H9 (cell line): ENCODE measurements at regions not wholly inside any gene's neighbourhood (a gene's known extent, or its start where the extent isn't known, plus 50 kb on each side); places are given as distances from the start of the nearest gene placed in this dataset.

Experiments
- DNase-seq: peaks from one replicate; pipeline ENCODE4 v3.0.0-alpha.2; 2017
- H2AFZ ChIP-seq: one replicate; pipeline ENCODE4 v1.6.1; 2013; ENCODE audit warnings: mild to moderate bottlenecking, low read length, control low read depth, moderate library complexity
- H2AK5ac ChIP-seq: 2 replicates; pipeline ENCODE4 v1.6.1; 2013; ENCODE audit warnings: low read length, control low read depth, mixed read lengths; ENCODE audit not compliant: insufficient read length
- H2BK120ac ChIP-seq: one replicate; pipeline ENCODE4 v1.6.1; 2013; ENCODE audit warnings: low read depth, mild to moderate bottlenecking, low read length, control low read depth, inconsistent platforms; ENCODE audit not compliant: poor library complexity, severe bottlenecking
- H2BK12ac ChIP-seq: 2 replicates; pipeline ENCODE4 v1.6.1; 2013; ENCODE audit warnings: low read length, control low read depth, mixed read lengths, low read depth; ENCODE audit not compliant: insufficient read length
- H2BK15ac ChIP-seq: 2 replicates; pipeline ENCODE4 v1.6.1; 2013; ENCODE audit warnings: low read depth, low read length, control low read depth
- H2BK20ac ChIP-seq: one replicate; pipeline ENCODE4 v1.6.1; 2013; ENCODE audit warnings: low read depth, mild to moderate bottlenecking, low read length, control low read depth, inconsistent platforms; ENCODE audit not compliant: poor library complexity, severe bottlenecking
- H2BK5ac ChIP-seq: 2 replicates; pipeline ENCODE4 v1.6.1; 2013; ENCODE audit warnings: low read length, control low read depth, mixed read lengths; ENCODE audit not compliant: insufficient read length
- H3K14ac ChIP-seq: 2 replicates; pipeline ENCODE4 v1.6.1; 2013; ENCODE audit warnings: low read length, control low read depth; ENCODE audit not compliant: insufficient read depth
- H3K18ac ChIP-seq: 2 replicates; pipeline ENCODE4 v1.6.1; 2013; ENCODE audit warnings: low read depth, mild to moderate bottlenecking, mixed read lengths, low read length, control low read depth; ENCODE audit not compliant: insufficient read length
- H3K23ac ChIP-seq: 2 replicates; pipeline ENCODE4 v1.6.1; 2013; ENCODE audit warnings: low read length, control low read depth, mixed read lengths, low read depth; ENCODE audit not compliant: insufficient read length
- H3K23me2 ChIP-seq: 2 replicates; pipeline ENCODE4 v1.6.1; 2013; ENCODE audit warnings: low read depth, mild to moderate bottlenecking, mixed read lengths, low read length, control low read depth; ENCODE audit not compliant: insufficient read length, poor library complexity, severe bottlenecking
- H3K27ac ChIP-seq: 2 replicates; pipeline ENCODE4 v1.5.1; 2013; ENCODE audit warnings: low read length, control low read depth, mixed read lengths, low read depth; ENCODE audit not compliant: insufficient read length
- H3K27me3 ChIP-seq: 2 replicates; pipeline ENCODE4 v1.6.1; 2013; ENCODE audit warnings: low read length, control low read depth, inconsistent platforms; ENCODE audit not compliant: insufficient read depth
- H3K4ac ChIP-seq: 2 replicates; pipeline ENCODE4 v1.6.1; 2013; ENCODE audit warnings: low read depth, mild to moderate bottlenecking, control low read depth, inconsistent platforms, low read length, moderate library complexity
- H3K4me1 ChIP-seq: 2 replicates; pipeline ENCODE4 v1.6.1; 2013; ENCODE audit warnings: low read length, control low read depth, inconsistent platforms; ENCODE audit not compliant: insufficient read depth
- H3K4me2 ChIP-seq: 2 replicates; pipeline ENCODE4 v1.6.1; 2013; ENCODE audit warnings: low read length, control low read depth, mixed read lengths; ENCODE audit not compliant: insufficient read length, insufficient read depth
- H3K56ac ChIP-seq: 2 replicates; pipeline ENCODE4 v1.6.1; 2013; ENCODE audit warnings: low read depth, mild to moderate bottlenecking, mixed read lengths, low read length, control low read depth; ENCODE audit not compliant: insufficient read length
- H3K79me1 ChIP-seq: 2 replicates; pipeline ENCODE4 v1.6.1; 2013; ENCODE audit warnings: low read depth, mild to moderate bottlenecking, moderate library complexity, low read length, control low read depth, inconsistent platforms; ENCODE audit not compliant: insufficient read depth, poor library complexity, severe bottlenecking
- H3K79me2 ChIP-seq: 2 replicates; pipeline ENCODE4 v1.6.1; 2013; ENCODE audit warnings: low read length, control low read depth, inconsistent platforms; ENCODE audit not compliant: insufficient read depth
- H3K9ac ChIP-seq: 2 replicates; pipeline ENCODE4 v1.6.1; 2013; ENCODE audit warnings: low read length, control low read depth, mixed read lengths; ENCODE audit not compliant: insufficient read length; ENCODE audit errors: extremely low read depth
- H3K9me3 ChIP-seq: one replicate; pipeline ENCODE4 v1.6.1; 2013; ENCODE audit warnings: low read depth, low read length, inconsistent platforms; ENCODE audit not compliant: control insufficient read depth
- H3T11ph ChIP-seq: one replicate; pipeline ENCODE4 v1.6.1; 2013; ENCODE audit warnings: mild to moderate bottlenecking, low read length, control low read depth, inconsistent platforms
- H4K20me1 ChIP-seq: one replicate; pipeline ENCODE4 v1.6.1; 2013; ENCODE audit not compliant: control insufficient read depth, insufficient read length, insufficient read depth
- H4K5ac ChIP-seq: 2 replicates; pipeline ENCODE4 v1.6.1; 2013; ENCODE audit warnings: low read depth, mild to moderate bottlenecking, mixed read lengths, low read length, control low read depth; ENCODE audit not compliant: insufficient read length
- H4K8ac ChIP-seq: replicated peaks from 2 replicates; pipeline ENCODE4 v1.6.1; 2013; ENCODE audit warnings: low read length, control low read depth, mixed read lengths, low read depth; ENCODE audit not compliant: insufficient read length
- H4K91ac ChIP-seq: 2 replicates; pipeline ENCODE4 v1.6.1; 2013; ENCODE audit warnings: low read depth, mild to moderate bottlenecking, moderate library complexity, mixed read lengths, low read length, control low read depth; ENCODE audit not compliant: insufficient read length
- H3K27ac Mint-ChIP-seq, 3 experiments: 2 replicates in 2 of 3; 3 replicates in 1 of 3; pipeline ENCODE4 v1.8.0; 2020 to 2021; ENCODE audit warnings: mixed read lengths in 3 of 3, mild to moderate bottlenecking in 1 of 3, moderate library complexity in 1 of 3
- H3K27me3 Mint-ChIP-seq: 2 replicates; pipeline ENCODE4 v1.8.0; 2021; ENCODE audit warnings: low read depth, mild to moderate bottlenecking, moderate library complexity, mixed read lengths
- H3K36me3 Mint-ChIP-seq, 3 experiments: 2 replicates in 2 of 3; 3 replicates in 1 of 3; pipeline ENCODE4 v1.8.0; 2020 to 2021; ENCODE audit warnings: low read depth in 3 of 3, mixed read lengths in 3 of 3; ENCODE audit not compliant: insufficient read depth in 1 of 3
- H3K4me1 Mint-ChIP-seq, 2 experiments: 2 replicates each; pipeline ENCODE4 v1.8.0; 2020; ENCODE audit warnings: mixed read lengths in 2 of 2
- H3K4me3 Mint-ChIP-seq, 2 experiments: 2 replicates in 1 of 2; 3 replicates in 1 of 2; pipeline ENCODE4 v1.8.0; 2020 to 2021; ENCODE audit warnings: mild to moderate bottlenecking in 2 of 2, mixed read lengths in 2 of 2, moderate library complexity in 1 of 2
- H3K9me3 Mint-ChIP-seq, 2 experiments: 2 replicates in 1 of 2; 3 replicates in 1 of 2; pipeline ENCODE4 v1.8.0; 2020; ENCODE audit warnings: mild to moderate bottlenecking in 2 of 2, mixed read lengths in 2 of 2, moderate library complexity in 1 of 2
- WGBS: extraction: QIAGEN DNeasy Blood & Tissue Kit; methylation state at CpG from one replicate; pipeline ENCODE4 v1.1.7; 2013; ENCODE audit warnings: missing lambda C conversion rate, low lambda C conversion rate, mixed read lengths; ENCODE audit not compliant: insufficient read length; ENCODE audit errors: extremely low coverage; 5-methylcytosine and 5-hydroxymethylcytosine counted together
- TF ChIP-seq, protein P1 (sequence below): fragments of 200-600 bp; sonication (generic); conservative IDR thresholded peaks from 3 replicates; pipeline ENCODE4 v1.8.0; 2021; ENCODE audit warnings: antibody characterized with exemption, mild to moderate bottlenecking

GRCh38 chr2:21804151-21804550 is 680.4 kb downstream of the TDRD15 start:
- H4K5ac ChIP-seq = no peak overlapping the region
- no peak overlapping the region for H3K14ac ChIP-seq
- H3K18ac ChIP-seq = no peak overlapping the region
- no peak overlapping the region for H3K27ac Mint-ChIP-seq
- H3K9me3 Mint-ChIP-seq = no peaks in the 10 kb centered on the region
- no peak overlapping the region for H3K9ac ChIP-seq
- no peaks in the 10 kb centered on the region for H4K20me1 ChIP-seq
- TF ChIP-seq, protein P1, sequence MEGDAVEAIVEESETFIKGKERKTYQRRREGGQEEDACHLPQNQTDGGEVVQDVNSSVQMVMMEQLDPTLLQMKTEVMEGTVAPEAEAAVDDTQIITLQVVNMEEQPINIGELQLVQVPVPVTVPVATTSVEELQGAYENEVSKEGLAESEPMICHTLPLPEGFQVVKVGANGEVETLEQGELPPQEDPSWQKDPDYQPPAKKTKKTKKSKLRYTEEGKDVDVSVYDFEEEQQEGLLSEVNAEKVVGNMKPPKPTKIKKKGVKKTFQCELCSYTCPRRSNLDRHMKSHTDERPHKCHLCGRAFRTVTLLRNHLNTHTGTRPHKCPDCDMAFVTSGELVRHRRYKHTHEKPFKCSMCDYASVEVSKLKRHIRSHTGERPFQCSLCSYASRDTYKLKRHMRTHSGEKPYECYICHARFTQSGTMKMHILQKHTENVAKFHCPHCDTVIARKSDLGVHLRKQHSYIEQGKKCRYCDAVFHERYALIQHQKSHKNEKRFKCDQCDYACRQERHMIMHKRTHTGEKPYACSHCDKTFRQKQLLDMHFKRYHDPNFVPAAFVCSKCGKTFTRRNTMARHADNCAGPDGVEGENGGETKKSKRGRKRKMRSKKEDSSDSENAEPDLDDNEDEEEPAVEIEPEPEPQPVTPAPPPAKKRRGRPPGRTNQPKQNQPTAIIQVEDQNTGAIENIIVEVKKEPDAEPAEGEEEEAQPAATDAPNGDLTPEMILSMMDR = no peak
- H3K56ac ChIP-seq = no peak overlapping the region
- H2BK15ac ChIP-seq = no peak overlapping the region
- DNase-seq = no peak
- H2AFZ ChIP-seq = no peak overlapping the region
- H3K4me2 ChIP-seq = no peak overlapping the region
- no peaks in the 10 kb centered on the region for H3K23me2 ChIP-seq
- no peak overlapping the region for H2BK12ac ChIP-seq
- no peaks in the 10 kb centered on the region for H3K79me2 ChIP-seq
- no peak overlapping the region for H2BK120ac ChIP-seq
- no peak overlapping the region for H3K27ac ChIP-seq
- H2BK5ac ChIP-seq = no peak overlapping the region
- H4K91ac ChIP-seq = no peak overlapping the region
- no peaks in the 10 kb centered on the region for H3K4me1 ChIP-seq
- no peaks in the 10 kb centered on the region for H3K36me3 Mint-ChIP-seq
- no peaks in the 10 kb centered on the region for H3K9me3 ChIP-seq
- H4K8ac ChIP-seq = no peak overlapping the region
- no peak overlapping the region for H3T11ph ChIP-seq
- no peaks in the 10 kb centered on the region for H3K4me1 Mint-ChIP-seq
- WGBS = no CpG with 5 or more reads among the region's 3 CpGs
- H3K27me3 Mint-ChIP-seq = no peaks in the 10 kb centered on the region
- no peak overlapping the region for H3K23ac ChIP-seq
- H3K4ac ChIP-seq = no peak overlapping the region
- H2BK20ac ChIP-seq = no peak overlapping the region
- H3K27me3 ChIP-seq = no peaks in the 10 kb centered on the region
- H3K79me1 ChIP-seq = no peaks in the 10 kb centered on the region
- H3K4me3 Mint-ChIP-seq = no peak overlapping the region
- H2AK5ac ChIP-seq = no peak overlapping the region
